H7 (cell line): ENCODE measurements at regions not wholly inside any gene's neighbourhood (a gene's known extent, or its start where the extent isn't known, plus 50 kb on each side); places are given as distances from the start of the nearest gene placed in this dataset.

Experiments used
- DNase-seq: peaks from one replicate; pipeline ENCODE4 v3.0.0; 2012
- H3K27me3 ChIP-seq: 2 replicates; pipeline ENCODE4 v1.6.0; 2011; ENCODE audit warnings: mild to moderate bottlenecking, low read length; ENCODE audit not compliant: control insufficient read depth, insufficient read depth
- H3K36me3 ChIP-seq: replicated peaks from 2 replicates; pipeline ENCODE4 v1.5.1; 2011; ENCODE audit warnings: low read length; ENCODE audit not compliant: control insufficient read depth, insufficient read depth
- H3K4me3 ChIP-seq: 2 replicates; pipeline ENCODE4 v1.5.1; 2011; ENCODE audit warnings: low read depth, mild to moderate bottlenecking, control low read depth, low read length, moderate library complexity; ENCODE audit not compliant: insufficient read depth

DNA sequence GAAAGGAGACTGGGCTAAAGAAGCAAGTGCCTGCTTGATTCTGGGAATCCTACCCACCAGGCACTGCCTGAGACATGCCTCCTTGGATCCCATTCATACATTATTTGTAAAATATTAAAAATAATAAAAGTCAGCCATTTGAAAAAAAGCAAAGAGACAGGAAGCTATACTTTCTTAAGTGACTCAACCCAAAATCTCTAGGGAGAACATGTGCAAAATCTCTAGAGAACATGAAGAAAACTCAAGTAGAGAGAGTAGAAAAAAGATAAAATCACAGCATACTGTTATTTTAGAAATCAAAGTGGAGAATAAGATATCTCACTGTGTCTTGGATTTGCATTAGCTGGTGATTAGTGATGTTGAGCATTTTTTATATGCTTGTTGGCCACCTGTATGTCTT lies 197.2 kb upstream of the GGTLC1 start:
- no peak for DNase-seq
- no peak overlapping the region for H3K4me3 ChIP-seq
- no peaks in the 10 kb centered on the region for H3K36me3 ChIP-seq
- H3K27me3 ChIP-seq = no peaks in the 10 kb centered on the region

DNA sequence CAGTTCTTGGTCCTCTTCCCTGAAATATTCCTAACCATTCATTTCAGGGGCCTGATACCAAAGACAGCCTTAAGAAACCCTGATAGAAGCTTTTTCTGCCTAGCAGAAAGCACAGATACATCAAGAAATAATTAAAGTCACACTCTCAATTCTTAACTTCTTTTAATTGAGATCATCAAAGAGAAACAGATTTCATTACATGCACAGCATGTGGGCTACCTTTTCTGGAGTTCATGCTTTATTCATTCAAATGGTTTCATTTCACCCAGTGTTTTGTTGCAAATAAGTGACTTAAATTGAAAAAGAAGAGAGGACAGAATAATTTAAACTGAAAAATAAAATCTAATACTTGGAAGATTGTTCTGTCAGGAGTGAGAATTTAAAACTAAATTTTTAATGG lies 192.6 kb upstream of the GGTLC1 start:
- Histone ChIP-seq H3K27me3 (no peaks in the 10 kb centered on the region), H3K4me3 (no peak overlapping the region), H3K36me3 (no peaks in the 10 kb centered on the region)
- no peak for DNase-seq

DNA sequence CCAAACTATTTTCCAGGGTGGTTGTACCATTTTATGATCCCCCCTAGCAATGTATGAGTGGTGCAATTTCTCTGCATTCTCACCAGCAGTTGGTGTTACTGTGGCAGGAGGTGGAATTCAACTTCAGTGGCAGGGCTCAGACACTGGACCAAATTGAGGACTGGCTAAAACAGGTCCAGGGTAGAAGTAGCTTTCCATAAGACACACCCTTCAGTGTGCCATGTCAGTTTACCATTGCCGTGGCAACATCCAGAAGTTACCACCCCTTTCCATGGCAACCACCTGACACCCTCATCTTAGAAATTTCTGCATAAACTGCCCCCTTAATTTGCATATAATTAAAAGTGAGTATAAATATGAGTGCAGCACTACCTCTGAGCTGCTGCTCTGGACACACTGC lies 180.7 kb upstream of the GGTLC1 start:
- Histone ChIP-seq H3K36me3 (no peaks in the 10 kb centered on the region), H3K27me3 (no peaks in the 10 kb centered on the region), H3K4me3 (no peak overlapping the region)
- DNase-seq = no peak

DNA sequence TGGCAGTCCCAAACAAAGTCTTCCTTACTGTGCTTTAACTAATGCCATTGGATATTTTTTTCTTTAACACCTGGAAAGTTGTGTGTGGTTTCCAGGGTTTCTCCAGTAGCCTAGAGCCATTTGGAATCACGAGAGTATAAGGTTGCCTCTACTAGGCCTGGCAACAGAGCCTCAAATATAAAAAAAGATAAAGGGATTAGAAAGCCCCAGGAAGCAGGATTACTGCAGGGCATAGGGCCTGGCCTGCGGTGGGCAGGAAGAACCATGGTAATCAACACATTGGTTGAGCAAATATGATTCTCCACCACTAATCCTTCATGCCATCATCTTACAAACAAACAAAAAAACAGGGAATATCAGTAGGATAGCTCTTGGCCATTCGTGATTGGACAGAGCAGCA lies 177.8 kb upstream of the GGTLC1 start:
- no peaks in the 10 kb centered on the region for H3K36me3 ChIP-seq
- H3K27me3 ChIP-seq = no peaks in the 10 kb centered on the region
- no peak for DNase-seq
- H3K4me3 ChIP-seq = no peak overlapping the region

DNA sequence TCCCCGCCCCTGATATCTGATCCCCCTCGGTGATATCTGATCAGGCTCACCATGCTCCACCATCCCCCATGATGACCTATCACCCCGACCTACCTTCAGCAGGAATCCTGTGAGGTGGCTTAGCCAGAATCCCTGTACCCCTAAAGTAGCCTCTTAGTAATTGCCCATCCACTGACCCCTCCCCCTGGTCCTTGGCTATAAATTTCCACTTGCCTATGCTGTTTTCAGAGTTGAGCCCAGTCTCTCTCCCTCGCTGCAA lies 177.5 kb upstream of the GGTLC1 start:
- Histone ChIP-seq H3K4me3 (no peak overlapping the region), H3K36me3 (no peaks in the 10 kb centered on the region), H3K27me3 (no peaks in the 10 kb centered on the region)
- DNase-seq = no peak

DNA sequence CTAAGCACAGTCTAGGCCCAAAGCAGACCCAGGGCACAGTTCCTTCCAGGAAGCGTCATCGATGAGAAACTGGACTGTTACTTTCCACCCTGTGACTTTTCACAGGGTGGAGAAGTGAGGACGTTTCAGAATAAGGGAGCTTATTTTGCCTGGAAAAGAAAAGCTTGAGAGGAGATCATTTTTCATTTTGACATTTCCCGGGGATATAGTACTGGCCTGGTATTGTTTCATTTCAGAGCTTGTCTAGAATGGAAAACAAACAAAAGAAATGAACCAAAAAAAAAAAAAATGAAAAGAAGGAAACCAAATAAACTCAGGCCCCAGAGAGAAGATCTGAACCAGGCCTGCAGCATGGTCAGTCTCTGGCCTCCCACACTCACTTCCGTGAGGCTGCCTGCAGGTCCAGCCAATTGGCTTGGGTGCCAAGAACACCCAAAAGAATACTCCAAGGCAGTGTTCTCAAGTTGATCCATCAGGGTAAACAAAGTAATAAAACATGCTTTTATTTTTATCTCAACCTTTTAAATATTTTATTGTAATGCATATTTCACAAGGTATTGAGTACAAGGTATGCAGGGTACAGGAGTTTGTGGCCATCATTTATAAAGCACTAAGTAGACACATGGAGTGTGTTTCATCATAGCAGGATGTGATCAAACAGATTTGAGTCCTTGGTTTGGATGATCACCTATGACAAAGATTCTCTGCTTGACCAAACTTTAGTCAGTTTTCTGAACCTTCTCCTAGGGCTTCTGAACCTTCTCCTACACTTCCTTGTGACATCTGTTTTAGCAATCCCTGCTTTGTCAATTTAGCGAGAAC lies 176.9 kb upstream of the GGTLC1 start:
- DNase-seq = no peak
- no peaks in the 10 kb centered on the region for H3K36me3 ChIP-seq
- no peak overlapping the region for H3K4me3 ChIP-seq
- H3K27me3 ChIP-seq = no peaks in the 10 kb centered on the region

DNA sequence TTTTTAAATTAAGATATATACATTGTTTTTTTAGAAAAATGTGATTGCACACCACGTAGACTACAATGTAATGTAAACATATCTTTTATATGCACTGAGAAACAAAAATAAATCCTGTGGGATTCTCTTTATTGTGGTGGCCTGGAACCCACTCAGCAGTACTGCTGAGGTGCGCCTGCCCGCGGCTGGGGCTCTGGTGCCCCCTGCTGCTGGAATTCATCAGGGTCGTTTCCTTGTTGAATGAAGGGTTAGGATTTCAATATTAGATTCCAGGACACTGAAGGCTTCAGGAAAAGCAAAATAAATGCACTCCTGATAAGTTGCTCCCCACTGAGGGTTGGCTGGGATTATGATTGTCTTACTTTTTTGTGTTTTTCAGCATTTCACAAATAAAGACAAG lies 175.8 kb upstream of the GGTLC1 start:
- H3K36me3 ChIP-seq = no peaks in the 10 kb centered on the region
- H3K4me3 ChIP-seq = no peak overlapping the region
- peak; percentile 58 for DNase-seq
- no peaks in the 10 kb centered on the region for H3K27me3 ChIP-seq

DNA sequence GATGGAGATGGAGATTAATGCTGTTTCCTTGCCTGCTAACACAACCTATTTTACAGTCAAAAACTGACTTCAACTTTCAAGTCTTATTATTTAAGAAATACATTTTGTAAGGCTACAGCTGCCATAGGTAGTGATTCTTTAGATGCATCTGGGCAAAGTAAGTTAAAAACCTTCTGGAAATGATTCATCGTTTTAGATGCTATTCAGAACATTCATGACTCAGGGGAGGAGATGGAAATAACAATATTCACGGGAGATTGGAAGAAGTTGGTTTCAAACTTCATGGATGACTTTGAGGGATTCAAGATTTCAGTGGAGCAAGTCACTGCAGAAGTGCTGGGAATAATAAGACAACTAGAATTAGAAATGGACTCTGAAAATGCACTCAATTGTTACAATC lies 174.9 kb upstream of the GGTLC1 start:
- Histone ChIP-seq H3K36me3 (no peaks in the 10 kb centered on the region), H3K27me3 (no peaks in the 10 kb centered on the region), H3K4me3 (no peak overlapping the region)
- no peak for DNase-seq

DNA sequence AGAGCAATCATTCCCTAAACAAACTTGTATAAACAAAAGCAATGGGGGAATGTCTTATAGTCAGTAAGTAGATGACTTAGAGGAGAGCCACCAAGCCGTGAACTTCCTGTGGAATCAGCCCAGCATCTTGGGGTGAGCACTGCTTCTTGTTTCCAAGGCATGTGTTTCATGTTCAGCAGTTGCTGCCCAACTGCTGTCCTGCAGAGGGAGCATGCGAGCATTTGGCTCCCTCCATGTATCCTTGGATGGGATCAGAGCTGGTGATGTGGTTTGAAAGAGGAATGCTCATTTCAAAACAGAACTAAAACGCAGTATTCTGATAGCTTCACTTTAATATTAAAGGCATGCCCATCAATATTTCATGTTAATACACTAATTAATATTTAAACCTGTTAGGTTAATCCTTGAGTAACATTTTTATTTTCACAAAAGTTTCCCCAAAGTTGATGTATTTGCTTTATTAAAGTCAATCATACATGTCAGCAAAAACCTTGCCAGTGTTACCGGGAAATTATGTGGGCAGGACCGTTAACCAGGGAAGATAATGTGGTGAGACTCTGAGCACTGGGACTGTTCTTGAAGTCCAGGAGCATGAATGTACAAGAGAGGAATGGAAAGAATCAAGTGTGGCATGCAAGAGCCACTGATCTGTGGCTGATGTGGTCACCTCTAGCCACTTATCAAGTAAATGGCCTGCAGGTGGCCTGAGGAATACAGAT lies 172.1 kb upstream of the GGTLC1 start:
- no peak overlapping the region for H3K4me3 ChIP-seq
- DNase-seq = peak; percentile 75
- no peaks in the 10 kb centered on the region for H3K27me3 ChIP-seq
- no peaks in the 10 kb centered on the region for H3K36me3 ChIP-seq

DNA sequence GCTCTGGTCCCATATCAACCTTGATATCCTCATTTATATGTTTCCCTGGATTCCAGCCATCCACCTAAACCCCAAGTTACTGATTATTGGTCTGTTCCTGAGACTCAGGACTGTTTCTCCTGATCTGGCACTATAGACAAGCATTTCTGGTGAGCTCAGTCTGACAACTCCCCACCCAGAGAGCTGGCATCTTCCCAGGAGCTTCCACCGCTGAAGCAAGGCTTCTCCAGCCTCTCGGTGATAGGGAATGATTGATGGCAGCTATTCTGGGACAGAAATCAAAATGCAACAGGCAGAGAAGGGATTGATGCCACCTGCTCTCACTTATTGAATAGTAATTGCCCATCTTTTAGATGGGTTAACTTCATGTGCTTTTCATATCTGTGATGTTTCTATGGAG lies 169.7 kb upstream of the GGTLC1 start:
- no peak overlapping the region for H3K4me3 ChIP-seq
- H3K36me3 ChIP-seq = no peaks in the 10 kb centered on the region
- DNase-seq = no peak
- no peaks in the 10 kb centered on the region for H3K27me3 ChIP-seq

DNA sequence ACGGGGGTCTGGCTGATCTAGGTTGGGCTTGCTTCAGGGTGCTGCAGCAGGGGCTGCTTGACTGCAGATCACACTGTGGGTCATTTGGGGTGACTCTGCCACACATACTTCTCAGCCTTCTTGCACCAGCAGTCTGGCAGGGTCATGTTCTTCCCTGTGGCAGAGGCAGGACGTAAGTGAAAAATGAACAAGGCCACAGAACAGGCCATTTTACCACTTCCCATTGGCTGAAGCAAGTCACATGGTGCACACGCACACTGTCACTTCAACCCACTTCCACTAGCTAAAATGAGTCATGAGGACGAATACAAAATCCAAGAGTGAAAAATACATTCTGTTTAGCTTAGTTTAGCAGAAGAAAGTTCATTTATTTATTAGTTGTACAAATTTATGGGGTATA lies 168.6 kb upstream of the GGTLC1 start:
- Histone ChIP-seq H3K4me3 (no peak overlapping the region), H3K36me3 (no peaks in the 10 kb centered on the region), H3K27me3 (no peaks in the 10 kb centered on the region)
- no peak for DNase-seq

DNA sequence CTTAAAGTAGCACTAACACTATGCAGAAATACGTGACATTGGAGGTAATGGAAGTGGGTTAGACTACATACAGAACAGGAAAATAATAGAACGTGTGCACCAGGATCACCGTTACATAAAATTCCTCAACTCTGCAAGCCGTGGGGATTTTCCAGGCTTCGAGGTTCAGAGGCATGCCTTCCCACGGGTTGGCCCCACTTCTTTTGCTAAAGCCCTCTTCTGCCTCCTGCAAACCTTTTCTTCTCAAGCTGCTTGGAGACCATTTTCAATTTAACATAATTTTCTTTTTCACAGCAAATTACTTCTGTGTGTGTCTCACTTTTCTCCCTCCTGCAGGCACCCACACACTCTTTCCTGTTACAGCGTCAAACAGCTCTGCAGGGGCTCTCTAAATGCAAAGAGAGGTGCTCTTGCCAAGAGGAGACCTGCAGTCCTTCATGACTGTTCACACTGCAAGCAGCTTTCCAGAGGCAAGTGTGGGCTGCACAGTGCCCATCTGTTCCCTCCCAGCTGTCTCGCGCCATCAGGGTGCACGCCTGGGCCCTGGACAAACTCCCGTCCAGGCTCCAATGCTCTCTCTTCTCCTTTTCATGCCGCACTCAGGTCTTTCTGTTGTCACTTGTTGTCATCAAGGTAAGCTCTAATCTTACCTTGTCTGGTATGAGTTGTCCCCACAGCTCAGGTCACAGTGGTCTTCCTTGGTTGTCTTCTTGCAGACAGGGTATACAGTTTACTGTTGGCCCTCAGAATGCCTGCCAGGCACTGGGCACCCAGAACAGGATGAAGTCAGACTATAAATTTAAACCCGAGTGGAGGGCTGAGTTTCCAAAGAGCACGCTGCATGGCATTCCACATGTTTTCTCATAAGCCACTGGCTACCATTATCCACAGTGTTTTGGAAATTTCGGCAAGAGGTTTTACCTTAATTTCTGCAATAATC lies 164.8 kb upstream of the GGTLC1 start:
- Histone ChIP-seq H3K36me3 (no peaks in the 10 kb centered on the region), H3K4me3 (no peak overlapping the region), H3K27me3 (no peaks in the 10 kb centered on the region)
- no peak for DNase-seq

DNA sequence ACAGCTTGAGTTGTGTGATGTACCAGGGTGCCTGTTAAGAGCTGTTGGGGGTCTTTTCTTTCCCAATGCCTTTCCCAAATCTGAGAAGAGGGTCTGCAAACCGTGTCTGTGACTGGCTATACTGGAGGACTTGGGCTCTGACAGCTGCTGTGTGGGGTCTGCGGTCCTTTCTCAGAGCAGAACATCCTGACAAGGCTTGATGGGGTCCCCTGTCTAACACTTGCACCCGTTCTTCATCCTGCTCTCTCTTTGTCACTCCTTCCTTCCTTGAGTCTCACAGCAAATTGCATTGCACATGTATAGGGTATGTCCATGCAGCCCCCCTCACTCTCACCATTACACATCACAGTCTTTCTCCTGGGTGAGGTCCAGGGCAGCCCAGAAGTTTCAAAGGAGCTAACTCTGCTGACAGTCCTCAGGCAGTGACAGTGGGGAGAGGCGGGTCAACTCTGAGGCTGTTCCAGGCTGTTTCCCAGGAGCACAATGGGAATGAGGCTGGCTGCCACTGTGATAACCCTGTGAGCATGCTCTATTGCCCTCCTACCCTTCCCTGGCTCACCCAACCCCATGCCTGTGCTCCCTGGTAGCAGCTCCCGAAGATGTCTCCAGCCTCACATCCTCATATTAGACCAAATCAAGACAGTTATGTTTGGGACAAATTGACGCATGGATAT lies 163.2 kb upstream of the GGTLC1 start:
- no peak overlapping the region for H3K4me3 ChIP-seq
- H3K36me3 ChIP-seq = no peaks in the 10 kb centered on the region
- DNase-seq = no peak
- H3K27me3 ChIP-seq = no peaks in the 10 kb centered on the region

DNA sequence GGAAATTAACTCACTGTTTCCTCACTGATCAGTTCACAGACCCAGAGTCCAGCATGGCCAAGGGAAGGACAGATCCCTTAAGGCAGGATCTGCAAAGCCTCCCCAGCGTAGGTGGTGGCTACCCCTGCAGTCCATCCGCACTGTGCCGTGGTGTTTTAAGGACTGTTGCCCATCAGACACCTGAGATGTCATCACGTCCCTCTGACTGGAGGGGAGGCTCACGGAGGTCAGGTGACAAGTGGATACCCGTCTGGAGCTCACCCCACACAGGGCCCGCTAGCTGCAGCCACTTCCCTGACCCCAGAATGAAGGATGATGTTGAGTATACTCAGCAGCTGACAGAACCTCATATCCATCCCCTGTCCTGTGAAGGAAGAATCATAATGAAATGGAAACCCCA lies 161.8 kb upstream of the GGTLC1 start:
- no peaks in the 10 kb centered on the region for H3K27me3 ChIP-seq

More for the DNA sequence above, 161.8 kb upstream of the GGTLC1 start:
- no peak for DNase-seq
- Histone ChIP-seq H3K4me3 (no peak overlapping the region), H3K36me3 (no peaks in the 10 kb centered on the region)
